ENCODE measurements at regions not wholly inside any gene's neighbourhood (a gene's known extent, or its start where the extent isn't known, plus 50 kb on each side); places are given as distances from the start of the nearest gene placed in this dataset.

GRCh38 chr15:69945729-69946128 lies 152.0 kb downstream of the TLE3 start:
- no peaks in the 10 kb centered on the region for H3K9me3 Mint-ChIP-seq
- ATAC-seq (no peak), DNase-seq (no peak)
- H3K27ac Mint-ChIP-seq: no peak overlapping the region
- no peaks in the 10 kb centered on the region for H3K4me1 Mint-ChIP-seq
- H3K4me3 Mint-ChIP-seq: no peak overlapping the region
- peaks cover 7% of the 10 kb centered on the region for H3K27me3 Mint-ChIP-seq

GRCh38 chr15:69946870-69947269 lies 150.8 kb downstream of the TLE3 start:
- H3K9me3 Mint-ChIP-seq: no peaks in the 10 kb centered on the region
- ATAC-seq (no peak), DNase-seq (no peak)
- H3K27ac Mint-ChIP-seq: no peak overlapping the region
- H3K27me3 Mint-ChIP-seq: peaks cover 7% of the 10 kb centered on the region
- H3K4me3 Mint-ChIP-seq: no peak overlapping the region
- H3K4me1 Mint-ChIP-seq: no peaks in the 10 kb centered on the region

- Mint-ChIP-seq H3K4me1 (no peaks in the 10 kb centered on the region), H3K27ac (no peak overlapping the region), H3K27me3 (peaks cover 7% of the 10 kb centered on the region), H3K4me3 (no peak overlapping the region), H3K9me3 (no peaks in the 10 kb centered on the region)
- ATAC-seq (no peak), DNase-seq (no peak)
Observed at GRCh38 chr15:69947394-69947793, 150.3 kb downstream of the TLE3 start.

GRCh38 chr15:69949485-69949884 lies 148.2 kb downstream of the TLE3 start:
- Mint-ChIP-seq H3K4me3 (no peak overlapping the region), H3K27ac (no peak overlapping the region)

GRCh38 chr15:69951256-69951897 lies 146.3 kb downstream of the TLE3 start:
- DNase-seq (no peak), ATAC-seq (no peak)
- Mint-ChIP-seq H3K27me3 (no peaks in the 10 kb centered on the region), H3K4me3 (no peak overlapping the region), H3K4me1 (no peaks in the 10 kb centered on the region), H3K9me3 (no peaks in the 10 kb centered on the region), H3K27ac (no peak overlapping the region)

More at GRCh38 chr15:69949485-69949884, 148.2 kb downstream of the TLE3 start:
- Mint-ChIP-seq H3K4me1 (no peaks in the 10 kb centered on the region), H3K27me3 (no peaks in the 10 kb centered on the region), H3K9me3 (no peaks in the 10 kb centered on the region)
- DNase-seq (no peak), ATAC-seq (no peak)

- no peaks in the 10 kb centered on the region for H3K27me3 Mint-ChIP-seq
- no peak overlapping the region for H3K4me3 Mint-ChIP-seq
- no peaks in the 10 kb centered on the region for H3K4me1 Mint-ChIP-seq
- DNase-seq: no peak
- no peak overlapping the region for H3K27ac Mint-ChIP-seq
- no peaks in the 10 kb centered on the region for H3K9me3 Mint-ChIP-seq
- no peak for ATAC-seq
Observed at GRCh38 chr15:69951898-69952555, 145.7 kb downstream of the TLE3 start.

- no peak for DNase-seq
- no peak for ATAC-seq
- no peaks in the 10 kb centered on the region for H3K27me3 Mint-ChIP-seq
- peaks cover 5% of the 10 kb centered on the region for H3K4me1 Mint-ChIP-seq
- H3K4me3 Mint-ChIP-seq: no peak overlapping the region
- H3K9me3 Mint-ChIP-seq: no peaks in the 10 kb centered on the region
- no peak overlapping the region for H3K27ac Mint-ChIP-seq
Observed at GRCh38 chr15:69953051-69953450, 144.7 kb downstream of the TLE3 start.

GRCh38 chr15:69953816-69954215 lies 143.9 kb downstream of the TLE3 start:
- DNase-seq: no peak
- Mint-ChIP-seq H3K4me1 (peaks cover 10% of the 10 kb centered on the region), H3K4me3 (no peak overlapping the region), H3K9me3 (no peaks in the 10 kb centered on the region), H3K27me3 (no peaks in the 10 kb centered on the region), H3K27ac (no peak overlapping the region)
- no peak for ATAC-seq

- ATAC-seq: no peak
- H3K27ac Mint-ChIP-seq: peak overlapping the region; percentile 45 to 48
- no peak overlapping the region for H3K4me3 Mint-ChIP-seq
- DNase-seq: no peak
- H3K27me3 Mint-ChIP-seq: no peaks in the 10 kb centered on the region
- peaks cover 10% of the 10 kb centered on the region for H3K4me1 Mint-ChIP-seq
- H3K9me3 Mint-ChIP-seq: no peaks in the 10 kb centered on the region
Observed at GRCh38 chr15:69954666-69955065, 143.1 kb downstream of the TLE3 start.

GRCh38 chr15:69955240-69955894 lies 142.3 kb downstream of the TLE3 start:
- no peak overlapping the region for H3K4me3 Mint-ChIP-seq
- DNase-seq (no peak), ATAC-seq (no peak)
- peaks cover 10% of the 10 kb centered on the region for H3K4me1 Mint-ChIP-seq
- no peaks in the 10 kb centered on the region for H3K9me3 Mint-ChIP-seq
- H3K27me3 Mint-ChIP-seq: no peaks in the 10 kb centered on the region
- no peak overlapping the region for H3K27ac Mint-ChIP-seq

- DNase-seq (no peak), ATAC-seq (no peak)
- H3K9me3 Mint-ChIP-seq: no peaks in the 10 kb centered on the region
- H3K27me3 Mint-ChIP-seq: no peaks in the 10 kb centered on the region
- H3K27ac Mint-ChIP-seq: no peak overlapping the region
- H3K4me1 Mint-ChIP-seq: peaks cover 10% of the 10 kb centered on the region
- no peak overlapping the region for H3K4me3 Mint-ChIP-seq
Observed at GRCh38 chr15:69956417-69956816, 141.3 kb downstream of the TLE3 start.

GRCh38 chr15:69957175-69957574 lies 140.5 kb downstream of the TLE3 start:
- Mint-ChIP-seq H3K9me3 (no peaks in the 10 kb centered on the region), H3K27me3 (no peaks in the 10 kb centered on the region), H3K4me3 (no peak overlapping the region), H3K4me1 (peaks cover 10% of the 10 kb centered on the region), H3K27ac (no peak overlapping the region)
- ATAC-seq (no peak), DNase-seq (no peak)

- DNase-seq (no peak), ATAC-seq (no peak)
- no peak overlapping the region for H3K27ac Mint-ChIP-seq
- no peak overlapping the region for H3K4me3 Mint-ChIP-seq
- no peaks in the 10 kb centered on the region for H3K9me3 Mint-ChIP-seq
- peaks cover 10% of the 10 kb centered on the region for H3K4me1 Mint-ChIP-seq
- H3K27me3 Mint-ChIP-seq: peaks cover 12% of the 10 kb centered on the region
Observed at GRCh38 chr15:69958496-69959084, 139.1 kb downstream of the TLE3 start.

- H3K27me3 Mint-ChIP-seq: peaks cover 23% of the 10 kb centered on the region
- H3K27ac Mint-ChIP-seq: no peak overlapping the region
- no peak overlapping the region for H3K4me3 Mint-ChIP-seq
- H3K9me3 Mint-ChIP-seq: no peaks in the 10 kb centered on the region
- no peak for DNase-seq
- no peak for ATAC-seq
- H3K4me1 Mint-ChIP-seq: peaks cover 10% of the 10 kb centered on the region
Observed at GRCh38 chr15:69962561-69962960, 135.2 kb downstream of the TLE3 start.

GRCh38 chr15:69963385-69963784 lies 134.3 kb downstream of the TLE3 start:
- Mint-ChIP-seq H3K4me3 (no peak overlapping the region), H3K27me3 (peaks cover 23% of the 10 kb centered on the region)

GRCh38 chr15:69971771-69972170 lies 125.9 kb downstream of the TLE3 start:
- H3K27ac Mint-ChIP-seq: no peak overlapping the region
- no peaks in the 10 kb centered on the region for H3K4me1 Mint-ChIP-seq
- ATAC-seq: no peak
- peaks cover 0 to 6% of the 10 kb centered on the region in 2 donors for H3K9me3 Mint-ChIP-seq
- no peak overlapping the region for H3K4me3 Mint-ChIP-seq
- DNase-seq: no peak
- H3K27me3 Mint-ChIP-seq: peaks cover 50% of the 10 kb centered on the region

More at GRCh38 chr15:69963385-69963784, 134.3 kb downstream of the TLE3 start:
- Mint-ChIP-seq H3K9me3 (no peaks in the 10 kb centered on the region), H3K27ac (no peak overlapping the region), H3K4me1 (peaks cover 2% of the 10 kb centered on the region)
- DNase-seq (no peak), ATAC-seq (no peak)

All from stimulated activated naive CD8-positive, alpha-beta T cell treated with anti-CD3 and anti-CD28 coated beads, Interleukin-15, amount 100 ng/mL, for 72 hours (primary cell).